GM23248 (cell line): ENCODE measurements at regions not wholly inside any gene's neighbourhood (a gene's known extent, or its start where the extent isn't known, plus 50 kb on each side); places are given as distances from the start of the nearest gene placed in this dataset.

Experiments used
- DNase-seq: peaks from one replicate; pipeline ENCODE4 v3.0.0-alpha.2; 2015
- H2AFZ ChIP-seq: fragments of 200-600 bp; sonication (generic); 2 replicates; pipeline ENCODE4 v1.6.1; 2016; ENCODE audit warnings: antibody characterized with exemption
- H3F3A ChIP-seq: fragments of 200-600 bp; sonication (generic); 2 replicates; pipeline ENCODE4 v1.6.1; 2016; ENCODE audit warnings: mild to moderate bottlenecking, antibody characterized with exemption, mixed run types; ENCODE audit not compliant: insufficient read depth
- H3K27ac ChIP-seq: fragments of 200-600 bp; sonication (generic); 2 replicates; pipeline ENCODE4 v1.5.1; 2016; ENCODE audit warnings: mild to moderate bottlenecking
- H3K27me3 ChIP-seq: fragments of 200-600 bp; sonication (generic); replicated peaks from 2 replicates; pipeline ENCODE4 v1.6.1; 2016; ENCODE audit warnings: mild to moderate bottlenecking; ENCODE audit not compliant: insufficient read depth
- H3K36me3 ChIP-seq: fragments of 200-600 bp; sonication (generic); 2 replicates; pipeline ENCODE4 v1.6.1; 2016; ENCODE audit warnings: low read depth, mild to moderate bottlenecking
- H3K4me1 ChIP-seq: fragments of 200-600 bp; sonication (generic); 2 replicates; pipeline ENCODE4 v1.6.1; 2016; ENCODE audit warnings: mild to moderate bottlenecking; ENCODE audit not compliant: insufficient read depth
- H3K4me2 ChIP-seq: fragments of 200-600 bp; sonication (generic); one replicate; pipeline ENCODE4 v1.6.1; 2016; ENCODE audit warnings: mild to moderate bottlenecking; ENCODE audit not compliant: unreplicated experiment
- H3K4me3 ChIP-seq: fragments of 200-600 bp; sonication (generic); 2 replicates; pipeline ENCODE4 v1.5.1; 2016; ENCODE audit warnings: mild to moderate bottlenecking
- H3K79me2 ChIP-seq: fragments of 200-600 bp; sonication (generic); 2 replicates; pipeline ENCODE4 v1.6.1; 2016; ENCODE audit warnings: mild to moderate bottlenecking; ENCODE audit not compliant: insufficient read depth
- H3K9ac ChIP-seq: fragments of 200-600 bp; sonication (generic); 2 replicates; pipeline ENCODE4 v1.6.1; 2016; ENCODE audit warnings: mild to moderate bottlenecking
- H3K9me2 ChIP-seq: fragments of 200-600 bp; sonication (generic); 2 replicates; pipeline ENCODE4 v1.6.1; 2016; ENCODE audit warnings: mixed run types, mild to moderate bottlenecking, moderate library complexity; ENCODE audit not compliant: insufficient read depth
- H3K9me3 ChIP-seq: fragments of 200-600 bp; sonication (generic); one replicate; pipeline ENCODE4 v1.6.1; 2017; ENCODE audit warnings: low read depth
- H4K20me1 ChIP-seq: fragments of 200-600 bp; sonication (generic); 2 replicates; pipeline ENCODE4 v1.6.0; 2016; ENCODE audit not compliant: insufficient read depth
- EZH2 ChIP-seq: fragments of 200-600 bp; sonication (generic); IDR thresholded peaks from 2 replicates; pipeline ENCODE4 v1.6.1; 2018; ENCODE audit warnings: antibody characterized with exemption, mild to moderate bottlenecking; ENCODE audit not compliant: insufficient read depth, poor library complexity, severe bottlenecking
- EZH2phosphoT487 ChIP-seq: fragments of 200-600 bp; sonication (generic); IDR thresholded peaks from 2 replicates; pipeline ENCODE4 v1.6.1; 2018; ENCODE audit warnings: antibody characterized with exemption, moderate library complexity, mild to moderate bottlenecking, low read depth; ENCODE audit not compliant: insufficient read depth
- WGBS, 2 experiments: methylation state at CpG; one replicate each; pipeline ENCODE4 v1.1.6; 2015 to 2017; ENCODE audit warnings: low lambda C conversion rate in 2 of 2, low coverage in 1 of 2; ENCODE audit errors: missing lambda C conversion rate in 2 of 2; 5-methylcytosine and 5-hydroxymethylcytosine counted together
- in situ Hi-C: fragments of 300-500 bp; cut with MboI; formaldehyde crosslinking; loops from 2 replicates; pipeline ENCODE4 v1.15.0; 2020

GRCh38 chr18:55753643-55754263, 165.8 kb upstream of the TCF4 start:
- Histone ChIP-seq H3K9me3 (no peaks in the 10 kb centered on the region), H3K4me1 (peaks cover 15% of the 10 kb centered on the region), H3K79me2 (no peaks in the 10 kb centered on the region), H3K4me2 (peak overlapping the region; percentile 10), H3K9ac (no peak overlapping the region), H3K4me3 (no peak overlapping the region), H3K36me3 (no peaks in the 10 kb centered on the region), H4K20me1 (no peaks in the 10 kb centered on the region), H3F3A (no peaks in the 10 kb centered on the region; the same call in 1 of the 2 replicates), H3K9me2 (no peaks in the 10 kb centered on the region), H3K27me3 (no peaks in the 10 kb centered on the region), H2AFZ (no peak overlapping the region), H3K27ac (no peak overlapping the region)
- in situ Hi-C loops, result no loop called here
- WGBS, 2 experiments, result 5 to 8% methylated on average over 4 of the region's 4 CpGs
- DNase-seq, result peak; percentile 68
- no peak for TF ChIP-seq EZH2phosphoT487
- TF ChIP-seq EZH2, result no peak

GRCh38 chr18:55751476-55751875, 163.5 kb upstream of the TCF4 start:
- Histone ChIP-seq H3K27me3 (no peaks in the 10 kb centered on the region), H3K9me3 (no peaks in the 10 kb centered on the region), H3K9me2 (no peaks in the 10 kb centered on the region), H3K79me2 (no peaks in the 10 kb centered on the region), H3K9ac (no peak overlapping the region), H3K4me3 (no peak overlapping the region), H3K4me2 (no peak overlapping the region), H3K36me3 (no peaks in the 10 kb centered on the region), H3K4me1 (peaks cover 15% of the 10 kb centered on the region), H2AFZ (no peak overlapping the region), H4K20me1 (no peaks in the 10 kb centered on the region), H3K27ac (no peak overlapping the region), H3F3A (no peaks in the 10 kb centered on the region; the same call in 1 of the 2 replicates)
- 93 to 98% methylated on average over 4 of the region's 4 CpGs for WGBS, 2 experiments
- TF ChIP-seq EZH2phosphoT487, result no peak
- TF ChIP-seq EZH2, result no peak
- in situ Hi-C loops, result no loop called here
- no peak for DNase-seq

GRCh38 chr18:55748227-55748738, 160.3 kb upstream of the TCF4 start:
- DNase-seq, result no peak
- Histone ChIP-seq H3K4me1 (0 out of 2 replicates have a peak, but pooled peaks cover 3% of the 10 kb centered on the region), H2AFZ (no peak overlapping the region), H4K20me1 (no peaks in the 10 kb centered on the region), H3K27ac (no peak overlapping the region), H3K9ac (no peak overlapping the region), H3K9me3 (no peaks in the 10 kb centered on the region), H3K36me3 (no peaks in the 10 kb centered on the region), H3K4me3 (no peak overlapping the region), H3K4me2 (no peak overlapping the region), H3K9me2 (no peaks in the 10 kb centered on the region), H3F3A (no peaks in the 10 kb centered on the region; the same call in 1 of the 2 replicates), H3K79me2 (no peaks in the 10 kb centered on the region), H3K27me3 (no peaks in the 10 kb centered on the region)
- TF ChIP-seq EZH2 (no peak), EZH2phosphoT487 (no peak)
- 92% methylated on average over 4 of the region's 4 CpGs for WGBS, 2 experiments
- in situ Hi-C loops, result no loop called here

- Histone ChIP-seq H3K4me2 (no peak overlapping the region), H3K27me3 (no peaks in the 10 kb centered on the region), H3K9me3 (no peaks in the 10 kb centered on the region), H3K27ac (no peak overlapping the region), H2AFZ (no peak overlapping the region), H3K79me2 (no peaks in the 10 kb centered on the region), H3K36me3 (no peaks in the 10 kb centered on the region), H3K9ac (no peak overlapping the region), H3K4me1 (no peaks in the 10 kb centered on the region), H3F3A (no peaks in the 10 kb centered on the region), H3K9me2 (no peaks in the 10 kb centered on the region), H4K20me1 (no peaks in the 10 kb centered on the region), H3K4me3 (no peak overlapping the region)
- TF ChIP-seq EZH2phosphoT487, result no peak
- no peak for TF ChIP-seq EZH2
- in situ Hi-C loops, result no loop called here
- no peak for DNase-seq
- WGBS, 2 experiments, result 69 to 83% methylated on average over 2 of the region's 2 CpGs
These were observed 156.2 kb upstream of the TCF4 start for GRCh38 chr18:55744206-55744605.

- H3K9me2 ChIP-seq, result no peaks in the 10 kb centered on the region
- no peaks in the 10 kb centered on the region for H3K27me3 ChIP-seq
- no peaks in the 10 kb centered on the region for H4K20me1 ChIP-seq
- in situ Hi-C loops, result no loop called here
- 94 to 96% methylated on average over 3 of the region's 3 CpGs for WGBS, 2 experiments
- no peak for DNase-seq
- H3K36me3 ChIP-seq, result no peaks in the 10 kb centered on the region
- no peak overlapping the region for H3K27ac ChIP-seq
- H3K79me2 ChIP-seq, result no peaks in the 10 kb centered on the region
- no peak overlapping the region for H3K4me3 ChIP-seq
- no peak overlapping the region for H3K4me2 ChIP-seq
- no peaks in the 10 kb centered on the region for H3K9me3 ChIP-seq
- H3K4me1 ChIP-seq, result no peaks in the 10 kb centered on the region
- TF ChIP-seq EZH2, result no peak
- no peak for TF ChIP-seq EZH2phosphoT487
- no peaks in the 10 kb centered on the region for H3F3A ChIP-seq
- H3K9ac ChIP-seq, result no peak overlapping the region
- H2AFZ ChIP-seq, result no peak overlapping the region
These were observed 155.7 kb upstream of the TCF4 start for GRCh38 chr18:55743736-55744135.
